CD14-positive monocyte (primary cell): ENCODE measurements at regions not wholly inside any gene's neighbourhood (a gene's known extent, or its start where the extent isn't known, plus 50 kb on each side); places are given as distances from the start of the nearest gene placed in this dataset.
"Not testable (repeated sequence)": the region's sequence is repeated elsewhere in the genome, so short reads cannot be mapped to it uniquely, and the experiment has no call there.

Experiments
- DNase-seq, 3 donors: peaks; one replicate each; pipeline ENCODE4 v3.0.0-alpha.2; 2011 to 2022
- H2AFZ ChIP-seq: 2 replicates; pipeline ENCODE4 v1.6.0; 2012; ENCODE audit warnings: mild to moderate bottlenecking, low read depth, low read length, inconsistent platforms; ENCODE audit not compliant: insufficient read depth, poor library complexity, severe bottlenecking
- H3K27ac ChIP-seq, 2 donors: 1 replicate in 1 of 2; 2 replicates in 1 of 2; pipeline ENCODE4 v1.5.1; 2012 to 2013; ENCODE audit warnings: low read length in 2 of 2, control low read depth in 1 of 2, inconsistent platforms in 1 of 2, low read depth in 1 of 2, mild to moderate bottlenecking in 1 of 2
- H3K27me3 ChIP-seq, 2 donors: one replicate each; pipeline versions ENCODE4 v1.6.0 to v1.6.1; 2011 to 2013; ENCODE audit warnings: low read length in 2 of 2; ENCODE audit not compliant: control insufficient read depth in 2 of 2, insufficient read depth in 2 of 2
- H3K36me3 ChIP-seq, 2 donors: replicated peaks in 1 of 2; 1 replicate in 1 of 2; 2 replicates in 1 of 2; pipeline versions ENCODE4 v1.5.1 to v1.6.1; 2012 to 2013; ENCODE audit warnings: low read length in 2 of 2, control low read depth in 1 of 2, inconsistent platforms in 1 of 2, mild to moderate bottlenecking in 1 of 2; ENCODE audit not compliant: insufficient read depth in 2 of 2, control insufficient read depth in 1 of 2
- H3K4me1 ChIP-seq, 2 donors: 1 replicate in 1 of 2; 2 replicates in 1 of 2; pipeline versions ENCODE4 v1.5.1 to v1.6.1; 2012 to 2013; ENCODE audit warnings: low read length in 2 of 2, control low read depth in 1 of 2, inconsistent platforms in 1 of 2, mild to moderate bottlenecking in 1 of 2, moderate library complexity in 1 of 2; ENCODE audit not compliant: insufficient read depth in 2 of 2, control insufficient read depth in 1 of 2
- H3K4me2 ChIP-seq: replicated peaks from 2 replicates; pipeline ENCODE3; 2012; ENCODE audit warnings: low read length, moderate library complexity, mild to moderate bottlenecking; ENCODE audit not compliant: poor library complexity, severe bottlenecking; ENCODE audit errors: extremely low read depth
- H3K4me3 ChIP-seq, 3 experiments: fragments of 200-600 bp in 1 of 3; sonication (generic) in 1 of 3; replicated peaks in 1 of 3; 1 replicate in 2 of 3; 2 replicates in 1 of 3; pipeline ENCODE4 v1.5.1; 2011 to 2013; ENCODE audit warnings: low read length in 3 of 3, mild to moderate bottlenecking in 3 of 3, control low read depth in 2 of 3, low read depth in 2 of 3, inconsistent platforms in 1 of 3, moderate library complexity in 1 of 3
- H3K79me2 ChIP-seq: 2 replicates; pipeline ENCODE4 v1.6.0; 2012; ENCODE audit warnings: mild to moderate bottlenecking, control low read depth, inconsistent platforms, low read length, moderate library complexity; ENCODE audit not compliant: insufficient read depth
- H3K9ac ChIP-seq: 2 replicates; pipeline ENCODE4 v1.6.0; 2017; ENCODE audit warnings: low read length, mild to moderate bottlenecking; ENCODE audit not compliant: insufficient read depth, poor library complexity, severe bottlenecking
- H3K9me3 ChIP-seq, 2 donors: replicated peaks in 1 of 2; 1 replicate in 1 of 2; 2 replicates in 1 of 2; pipeline versions ENCODE4 v1.5.1 to v1.6.1; 2012 to 2013; ENCODE audit warnings: low read length in 2 of 2, control low read depth in 1 of 2; ENCODE audit not compliant: control insufficient read depth in 1 of 2, insufficient read depth in 1 of 2
- H4K20me1 ChIP-seq: 2 replicates; pipeline ENCODE4 v1.6.0; 2012; ENCODE audit warnings: mild to moderate bottlenecking, low read length, control low read depth, moderate library complexity; ENCODE audit not compliant: insufficient read depth
- H3K27ac Mint-ChIP-seq, 7 donors: one replicate each; pipeline ENCODE4 v1.8.0; 2020; ENCODE audit warnings: mild to moderate bottlenecking in 7 of 7, mixed read lengths in 7 of 7, moderate library complexity in 6 of 7, inconsistent platforms in 2 of 7
- H3K27me3 Mint-ChIP-seq, 3 donors: one replicate each; pipeline ENCODE4 v1.8.0; 2021 to 2022; ENCODE audit warnings: low read depth in 3 of 3, mild to moderate bottlenecking in 3 of 3, mixed read lengths in 3 of 3, moderate library complexity in 3 of 3, inconsistent platforms in 1 of 3
- H3K36me3 Mint-ChIP-seq, 2 donors: one replicate each; pipeline ENCODE4 v1.8.0; 2020; ENCODE audit warnings: mixed read lengths in 2 of 2, inconsistent platforms in 1 of 2, mild to moderate bottlenecking in 1 of 2
- H3K4me1 Mint-ChIP-seq: one replicate; pipeline ENCODE4 v1.8.0; 2020; ENCODE audit warnings: mild to moderate bottlenecking, mixed read lengths
- H3K4me3 Mint-ChIP-seq, 2 donors: one replicate each; pipeline ENCODE4 v1.8.0; 2020; ENCODE audit warnings: mild to moderate bottlenecking in 2 of 2, mixed read lengths in 2 of 2, moderate library complexity in 1 of 2
- H3K9me3 Mint-ChIP-seq, 7 donors: one replicate each; pipeline ENCODE4 v1.8.0; 2020 to 2022; ENCODE audit warnings: mixed read lengths in 7 of 7, mild to moderate bottlenecking in 6 of 7, moderate library complexity in 6 of 7, inconsistent platforms in 2 of 7
- CTCF ChIP-seq: fragments of 200-600 bp; IDR thresholded peaks from one replicate; pipeline ENCODE4 v1.8.0; 2022; ENCODE audit warnings: antibody characterized with exemption, mild to moderate bottlenecking
- WGBS: methylation state at CpG from one replicate; pipeline ENCODE4 v1.1.5; 2013; ENCODE audit warnings: missing lambda C conversion rate; ENCODE audit not compliant: insufficient coverage; 5-methylcytosine and 5-hydroxymethylcytosine counted together
- intact Hi-C, 2 donors: fragments of 100-400 bp; cut with micrococcal nuclease; formaldehyde crosslinking; loops; one replicate each; pipeline versions ENCODE4 v1.15.0 to v1.15.1; 2023

GRCh38 chr4:42311591-42311990 lies 85.7 kb upstream of the SHISA3 start:
- H3K27me3 Mint-ChIP-seq: peaks cover 0 to 6% (median 5%) of the 10 kb centered on the region in 3 donors
- intact Hi-C loops: no loop called here

GRCh38 chr4:42313420-42313819 lies 83.9 kb upstream of the SHISA3 start:
- H3K4me1 Mint-ChIP-seq, H4K20me1 ChIP-seq, H3K27me3 ChIP-seq, H3K4me1 ChIP-seq, H3K79me2 ChIP-seq, H3K36me3 Mint-ChIP-seq, H3K4me2 ChIP-seq, H3K36me3 ChIP-seq, H3K27me3 Mint-ChIP-seq, H3K4me3 ChIP-seq, H2AFZ ChIP-seq, H3K27ac Mint-ChIP-seq, H3K9ac ChIP-seq, intact Hi-C loops, DNase-seq, H3K27ac ChIP-seq, H3K4me3 Mint-ChIP-seq: not testable (repeated sequence)
- H3K9me3 Mint-ChIP-seq: peaks cover 0 to 14% (median 8%) of the 10 kb centered on the region in 7 donors
- 94% methylated on average over 4 of the region's 6 CpGs for WGBS
- peaks cover 0 to 10% of the 10 kb centered on the region in 2 donors for H3K9me3 ChIP-seq

More at GRCh38 chr4:42311591-42311990, 85.7 kb upstream of the SHISA3 start:
- H3K36me3 Mint-ChIP-seq: no peaks in the 10 kb centered on the region
- H3K4me3 Mint-ChIP-seq: no peak overlapping the region
- H3K27ac Mint-ChIP-seq: peak overlapping the region in 2 of 7 donors; percentile 52 to 54
- no peaks in the 10 kb centered on the region for H3K4me1 Mint-ChIP-seq
- no peak overlapping the region for H3K9ac ChIP-seq
- H3K9me3 Mint-ChIP-seq: peaks cover 0 to 14% (median 8%) of the 10 kb centered on the region in 7 donors
- H3K27ac ChIP-seq: no peak overlapping the region
- WGBS: 85% methylated on average over 2 of the region's 3 CpGs
- H2AFZ ChIP-seq: no peak overlapping the region
- no peaks in the 10 kb centered on the region for H3K27me3 ChIP-seq
- H4K20me1 ChIP-seq: no peaks in the 10 kb centered on the region
- H3K9me3 ChIP-seq: peaks cover 0 to 10% of the 10 kb centered on the region in 2 donors
- no peak overlapping the region for H3K4me2 ChIP-seq
- no peaks in the 10 kb centered on the region for H3K4me1 ChIP-seq
- DNase-seq: no peak
- no peaks in the 10 kb centered on the region for H3K79me2 ChIP-seq
- TF ChIP-seq CTCF: no peak
- no peak overlapping the region for H3K4me3 ChIP-seq
- H3K36me3 ChIP-seq: no peaks in the 10 kb centered on the region
